Liver (tissue), 8 donors: ENCODE measurements at regions not wholly inside any gene's neighbourhood (a gene's known extent, or its start where the extent isn't known, plus 50 kb on each side); places are given as distances from the start of the nearest gene placed in this dataset.
"Not testable (repeated sequence)": the region's sequence is repeated elsewhere in the genome, so short reads cannot be mapped to it uniquely, and the experiment has no call there.

Experiments
- DNase-seq: peaks from one replicate; pipeline ENCODE4 v3.0.0-alpha.2; 2017; ENCODE audit warnings: low spot score
- H3K27ac ChIP-seq, 2 donors: one replicate each; pipeline ENCODE4 v1.7.0; 2013; ENCODE audit warnings: inconsistent platforms in 2 of 2, low read length in 2 of 2, control low read depth in 1 of 2, low read depth in 1 of 2, mild to moderate bottlenecking in 1 of 2
- H3K27me3 ChIP-seq, 4 donors: one replicate each; pipeline versions ENCODE4 v1.6.1 to v1.7.0; 2013; ENCODE audit warnings: low read length in 3 of 4, inconsistent platforms in 1 of 4, mild to moderate bottlenecking in 1 of 4, moderate library complexity in 1 of 4; ENCODE audit not compliant: control insufficient read depth in 4 of 4, insufficient read depth in 4 of 4
- H3K36me3 ChIP-seq, 4 donors: one replicate each; pipeline versions ENCODE4 v1.6.1 to v1.7.0; 2013; ENCODE audit warnings: low read length in 3 of 4, mild to moderate bottlenecking in 3 of 4, low read depth in 1 of 4, moderate library complexity in 1 of 4; ENCODE audit not compliant: control insufficient read depth in 4 of 4, insufficient read depth in 3 of 4
- H3K4me1 ChIP-seq, 4 donors: one replicate each; pipeline versions ENCODE4 v1.6.1 to v1.7.0; 2013; ENCODE audit warnings: low read length in 3 of 4, mild to moderate bottlenecking in 3 of 4, moderate library complexity in 1 of 4; ENCODE audit not compliant: control insufficient read depth in 4 of 4, insufficient read depth in 4 of 4
- H3K4me3 ChIP-seq, 3 donors: one replicate each; pipeline versions ENCODE4 v1.6.1 to v1.7.0; 2013; ENCODE audit warnings: low read length in 3 of 3, control low read depth in 1 of 3, low read depth in 1 of 3, mild to moderate bottlenecking in 1 of 3
- H3K9ac ChIP-seq, 2 donors: one replicate each; pipeline ENCODE4 v1.7.0; 2013; ENCODE audit warnings: low read length in 2 of 2, mild to moderate bottlenecking in 2 of 2, moderate library complexity in 2 of 2, control low read depth in 1 of 2, low read depth in 1 of 2
- H3K9me3 ChIP-seq, 4 donors: one replicate each; pipeline versions ENCODE4 v1.6.1 to v1.7.0; 2013; ENCODE audit warnings: low read length in 3 of 4; ENCODE audit not compliant: control insufficient read depth in 4 of 4
- EGR1 ChIP-seq, 2 donors: IDR thresholded peaks; 2 replicates each; pipeline ENCODE4 v1.6.1; 2016 to 2018; ENCODE audit warnings: antibody characterized with exemption in 2 of 2, low read depth in 2 of 2
- FOXA1 ChIP-seq: IDR thresholded peaks from 2 replicates; pipeline ENCODE4 v1.6.1; 2016; ENCODE audit warnings: antibody characterized with exemption
- FOXA2 ChIP-seq: IDR thresholded peaks from 2 replicates; pipeline ENCODE4 v1.6.1; 2016; ENCODE audit warnings: antibody characterized with exemption
- HNF4A ChIP-seq, 2 donors: conservative IDR thresholded peaks; 2 replicates each; pipeline ENCODE4 v1.6.1; 2016; ENCODE audit warnings: antibody characterized with exemption in 2 of 2, mild to moderate bottlenecking in 2 of 2
- HNF4G ChIP-seq: IDR thresholded peaks from 2 replicates; pipeline ENCODE4 v1.6.1; 2016; ENCODE audit warnings: antibody characterized with exemption
- JUND ChIP-seq, 2 donors: IDR thresholded peaks; 2 replicates each; pipeline ENCODE4 v1.6.1; 2016; ENCODE audit warnings: antibody characterized with exemption in 2 of 2
- NR2F2 ChIP-seq: IDR thresholded peaks from 2 replicates; pipeline ENCODE4 v1.6.1; 2016; ENCODE audit warnings: antibody characterized with exemption
- RAD21 ChIP-seq, 2 donors: IDR thresholded peaks; 2 replicates each; pipeline ENCODE4 v1.6.1; 2016; ENCODE audit warnings: antibody characterized with exemption in 2 of 2, mild to moderate bottlenecking in 2 of 2
- RXRA ChIP-seq, 2 donors: IDR thresholded peaks; 2 replicates each; pipeline ENCODE4 v1.6.1; 2017 to 2018; ENCODE audit warnings: antibody characterized with exemption in 2 of 2, mild to moderate bottlenecking in 1 of 2
- SP1 ChIP-seq: IDR thresholded peaks from 2 replicates; pipeline ENCODE4 v1.6.1; 2018; ENCODE audit warnings: antibody characterized with exemption, mild to moderate bottlenecking
- TAF1 ChIP-seq: conservative IDR thresholded peaks from 2 replicates; pipeline ENCODE4 v1.6.1; 2016; ENCODE audit warnings: antibody characterized with exemption, mild to moderate bottlenecking
- YY1 ChIP-seq: IDR thresholded peaks from 2 replicates; pipeline ENCODE4 v1.6.1; 2016; ENCODE audit warnings: antibody characterized with exemption, mild to moderate bottlenecking
- WGBS: extraction: QIAGEN DNeasy Blood & Tissue Kit; methylation state at CpG from one replicate; pipeline ENCODE4 v1.1.7; 2013; 5-methylcytosine and 5-hydroxymethylcytosine counted together
- TF ChIP-seq, protein P1 (sequence below): fragments of 150-350 bp; IDR thresholded peaks from 2 replicates; pipeline ENCODE4 v1.5.1; 2017; ENCODE audit warnings: improper control_type of control experiment, low read depth, low read length; ENCODE audit not compliant: missing input control
- TF ChIP-seq, protein P2 (sequence below): IDR thresholded peaks from 2 replicates; pipeline ENCODE4 v1.6.1; 2016; ENCODE audit warnings: antibody characterized with exemption
- TF ChIP-seq, protein P3 (sequence below): IDR thresholded peaks from 2 replicates; pipeline ENCODE4 v1.6.1; 2016; ENCODE audit warnings: antibody characterized with exemption, mild to moderate bottlenecking
- donor health status: healthy.
- donor health status: healthy.
- donor health status: healthy.
- donor health status: healthy.
- donor health status: healthy.

DNA sequence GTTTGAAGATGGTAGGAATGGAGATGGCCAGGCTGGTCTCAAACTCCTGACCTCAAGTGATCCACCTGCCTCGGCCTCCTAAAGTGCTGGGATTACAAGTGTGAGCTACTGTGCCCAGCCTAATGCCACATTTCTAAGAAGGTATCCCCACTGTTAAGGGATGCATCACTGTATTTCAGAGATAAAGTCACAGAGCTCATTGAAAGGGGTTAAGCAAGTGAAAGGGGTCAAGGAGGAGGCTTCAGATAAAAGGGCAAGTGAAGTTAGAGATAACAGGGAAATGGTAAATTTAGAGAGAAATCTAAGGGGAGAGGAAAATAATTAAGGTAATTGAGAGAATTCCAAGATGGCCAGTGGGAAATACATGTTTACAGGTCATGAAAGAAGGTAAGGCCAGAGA, 93.0 kb upstream of the SP4 start:
- no peaks in the 10 kb centered on the region for H3K36me3 ChIP-seq
- H3K27me3 ChIP-seq = no peaks in the 10 kb centered on the region
- no peak overlapping the region for H3K9ac ChIP-seq
- H3K4me1 ChIP-seq = no peaks in the 10 kb centered on the region
- no peak overlapping the region for H3K4me3 ChIP-seq
- H3K27ac ChIP-seq = no peak overlapping the region
- no peak for DNase-seq
- no peaks in the 10 kb centered on the region for H3K9me3 ChIP-seq
- TF ChIP-seq NR2F2 (no peak), FOXA2 (no peak), HNF4G (no peak), EGR1 (IDR thresholded peaks at IDR 0.05; ENCODE audit: low read depth in 2 of 2) (no peak), YY1 (no peak), SP1 (no peak), HNF4A (conservative IDR thresholded peaks at IDR 0.05) (no peak), JUND (IDR thresholded peaks at IDR 0.05) (no peak), TAF1 (no peak), RAD21 (IDR thresholded peaks at IDR 0.05) (no peak)
- WGBS = 89% methylated on average over 1 of the region's 1 CpG

DNA sequence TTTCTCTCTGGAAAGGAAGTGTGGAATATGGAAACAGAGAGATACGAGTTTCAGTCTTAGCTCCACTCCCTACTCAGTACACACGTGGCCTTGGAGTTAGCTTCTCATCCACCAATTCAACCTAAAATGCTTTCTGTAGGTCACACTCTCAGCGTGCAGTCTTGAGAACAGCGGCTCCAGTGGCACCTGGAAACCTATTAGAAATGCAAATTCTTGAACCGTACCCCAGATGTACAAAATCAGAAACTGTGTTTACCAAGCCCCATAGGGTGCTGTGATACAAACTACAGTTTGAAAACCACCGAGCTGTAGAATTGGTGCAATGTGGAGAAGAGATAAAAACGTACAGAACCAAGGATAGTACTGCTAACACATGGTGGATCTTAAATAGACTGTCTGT, 91.1 kb upstream of the SP4 start:
- TF ChIP-seq, protein P1, sequence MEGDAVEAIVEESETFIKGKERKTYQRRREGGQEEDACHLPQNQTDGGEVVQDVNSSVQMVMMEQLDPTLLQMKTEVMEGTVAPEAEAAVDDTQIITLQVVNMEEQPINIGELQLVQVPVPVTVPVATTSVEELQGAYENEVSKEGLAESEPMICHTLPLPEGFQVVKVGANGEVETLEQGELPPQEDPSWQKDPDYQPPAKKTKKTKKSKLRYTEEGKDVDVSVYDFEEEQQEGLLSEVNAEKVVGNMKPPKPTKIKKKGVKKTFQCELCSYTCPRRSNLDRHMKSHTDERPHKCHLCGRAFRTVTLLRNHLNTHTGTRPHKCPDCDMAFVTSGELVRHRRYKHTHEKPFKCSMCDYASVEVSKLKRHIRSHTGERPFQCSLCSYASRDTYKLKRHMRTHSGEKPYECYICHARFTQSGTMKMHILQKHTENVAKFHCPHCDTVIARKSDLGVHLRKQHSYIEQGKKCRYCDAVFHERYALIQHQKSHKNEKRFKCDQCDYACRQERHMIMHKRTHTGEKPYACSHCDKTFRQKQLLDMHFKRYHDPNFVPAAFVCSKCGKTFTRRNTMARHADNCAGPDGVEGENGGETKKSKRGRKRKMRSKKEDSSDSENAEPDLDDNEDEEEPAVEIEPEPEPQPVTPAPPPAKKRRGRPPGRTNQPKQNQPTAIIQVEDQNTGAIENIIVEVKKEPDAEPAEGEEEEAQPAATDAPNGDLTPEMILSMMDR = no peak
- TF ChIP-seq, protein P2, sequence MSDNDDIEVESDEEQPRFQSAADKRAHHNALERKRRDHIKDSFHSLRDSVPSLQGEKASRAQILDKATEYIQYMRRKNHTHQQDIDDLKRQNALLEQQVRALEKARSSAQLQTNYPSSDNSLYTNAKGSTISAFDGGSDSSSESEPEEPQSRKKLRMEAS = no peak
- no peak for TF ChIP-seq RXRA (IDR thresholded peaks at IDR 0.05)
- no peak overlapping the region for H3K9ac ChIP-seq
- 80% methylated on average over 7 of the region's 7 CpGs for WGBS
- no peak for DNase-seq
- H3K9me3 ChIP-seq = no peaks in the 10 kb centered on the region
- H3K4me1 ChIP-seq = no peaks in the 10 kb centered on the region
- H3K4me3 ChIP-seq = no peak overlapping the region
- no peaks in the 10 kb centered on the region for H3K36me3 ChIP-seq
- H3K27me3 ChIP-seq = no peaks in the 10 kb centered on the region
- H3K27ac ChIP-seq = no peak overlapping the region

DNA sequence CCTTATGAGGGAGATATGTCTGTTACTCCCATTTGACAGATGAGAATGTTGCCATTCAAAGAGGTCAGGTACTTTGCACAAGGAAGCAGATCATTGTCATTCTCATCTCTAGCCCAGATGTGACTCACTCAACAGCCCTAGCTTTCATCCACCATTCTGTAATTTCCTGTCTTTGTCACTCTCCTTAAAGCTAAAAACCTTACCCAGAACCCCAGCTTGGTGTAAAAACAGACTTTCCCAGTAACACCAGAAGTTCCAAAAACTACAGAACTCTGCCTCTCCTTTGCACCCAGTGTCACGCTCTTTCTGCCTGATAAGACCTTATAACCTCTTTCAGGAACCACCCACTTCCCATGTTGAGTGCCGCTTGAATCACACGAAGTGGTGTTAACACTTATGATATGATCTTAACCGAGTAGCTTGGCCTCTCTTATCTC, 89.1 kb upstream of the SP4 start:
- H3K4me1 ChIP-seq = no peaks in the 10 kb centered on the region
- H3K9me3 ChIP-seq = no peaks in the 10 kb centered on the region
- DNase-seq = no peak
- no peaks in the 10 kb centered on the region for H3K36me3 ChIP-seq
- H3K27ac ChIP-seq = no peak overlapping the region
- H3K4me3 ChIP-seq = no peak overlapping the region
- no peaks in the 10 kb centered on the region for H3K27me3 ChIP-seq
- 51% methylated on average over 4 of the region's 4 CpGs for whole genome bisulfite sequencing
- no peak overlapping the region for H3K9ac ChIP-seq
- TF ChIP-seq RXRA (IDR thresholded peaks at IDR 0.05) (no peak), SP1 (no peak), FOXA1 (no peak), YY1 (no peak)
- TF ChIP-seq, protein P3, sequence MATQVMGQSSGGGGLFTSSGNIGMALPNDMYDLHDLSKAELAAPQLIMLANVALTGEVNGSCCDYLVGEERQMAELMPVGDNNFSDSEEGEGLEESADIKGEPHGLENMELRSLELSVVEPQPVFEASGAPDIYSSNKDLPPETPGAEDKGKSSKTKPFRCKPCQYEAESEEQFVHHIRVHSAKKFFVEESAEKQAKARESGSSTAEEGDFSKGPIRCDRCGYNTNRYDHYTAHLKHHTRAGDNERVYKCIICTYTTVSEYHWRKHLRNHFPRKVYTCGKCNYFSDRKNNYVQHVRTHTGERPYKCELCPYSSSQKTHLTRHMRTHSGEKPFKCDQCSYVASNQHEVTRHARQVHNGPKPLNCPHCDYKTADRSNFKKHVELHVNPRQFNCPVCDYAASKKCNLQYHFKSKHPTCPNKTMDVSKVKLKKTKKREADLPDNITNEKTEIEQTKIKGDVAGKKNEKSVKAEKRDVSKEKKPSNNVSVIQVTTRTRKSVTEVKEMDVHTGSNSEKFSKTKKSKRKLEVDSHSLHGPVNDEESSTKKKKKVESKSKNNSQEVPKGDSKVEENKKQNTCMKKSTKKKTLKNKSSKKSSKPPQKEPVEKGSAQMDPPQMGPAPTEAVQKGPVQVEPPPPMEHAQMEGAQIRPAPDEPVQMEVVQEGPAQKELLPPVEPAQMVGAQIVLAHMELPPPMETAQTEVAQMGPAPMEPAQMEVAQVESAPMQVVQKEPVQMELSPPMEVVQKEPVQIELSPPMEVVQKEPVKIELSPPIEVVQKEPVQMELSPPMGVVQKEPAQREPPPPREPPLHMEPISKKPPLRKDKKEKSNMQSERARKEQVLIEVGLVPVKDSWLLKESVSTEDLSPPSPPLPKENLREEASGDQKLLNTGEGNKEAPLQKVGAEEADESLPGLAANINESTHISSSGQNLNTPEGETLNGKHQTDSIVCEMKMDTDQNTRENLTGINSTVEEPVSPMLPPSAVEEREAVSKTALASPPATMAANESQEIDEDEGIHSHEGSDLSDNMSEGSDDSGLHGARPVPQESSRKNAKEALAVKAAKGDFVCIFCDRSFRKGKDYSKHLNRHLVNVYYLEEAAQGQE = no peak

DNA sequence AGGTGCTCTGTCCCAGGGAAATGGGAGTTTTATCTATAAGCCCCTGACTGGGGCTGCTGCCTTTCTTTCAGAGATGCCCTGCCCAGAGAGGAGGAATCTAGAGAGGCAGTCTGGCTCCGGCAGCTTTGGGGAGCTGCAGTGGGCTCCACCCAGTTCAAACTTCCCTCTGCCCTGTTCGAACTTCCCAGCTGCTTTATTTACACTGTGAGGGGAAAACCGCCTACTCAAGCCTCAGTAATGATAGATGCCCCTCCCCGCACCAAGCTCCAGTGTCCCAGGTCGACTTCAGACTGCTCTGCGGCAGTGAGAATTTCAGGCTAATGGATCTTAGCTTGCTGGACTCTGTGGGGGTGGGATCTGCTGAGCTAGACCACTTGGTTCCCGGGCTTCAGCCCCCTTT, 83.0 kb upstream of the SP4 start:
- not testable (repeated sequence) for H3K9me3 ChIP-seq, H3K9ac ChIP-seq, H3K4me1 ChIP-seq, H3K36me3 ChIP-seq, H3K4me3 ChIP-seq, H3K27me3 ChIP-seq, DNase-seq, H3K27ac ChIP-seq
- WGBS = 27% methylated on average over 7 of the region's 7 CpGs
